IMR-90 (cell line): ENCODE measurements at regions not wholly inside any gene's neighbourhood (a gene's known extent, or its start where the extent isn't known, plus 50 kb on each side); places are given as distances from the start of the nearest gene placed in this dataset.

Experiments
- ATAC-seq: fragments of 200-7000 bp; cut with Tn5 transposase; 2 replicates; pipeline ENCODE4 v1.9.1; 2020; ENCODE audit warnings: low read depth, mild to moderate bottlenecking, moderate library complexity
- BruUV-seq: library from RNA; stranded (reverse); fragments of 400-500 nt; replicated peaks from 2 replicates; lab custom pipeline; 2021; lab: Mats Ljungman, UMichigan
- CTCF ChIA-PET: fragments of 300-600 bp; formaldehyde crosslinking; extraction: SDS; loops from one replicate; lab custom pipeline; 2021; ENCODE audit warnings: antibody characterized with exemption; lab: Yijun Ruan, JAX
- POLR2A ChIA-PET: fragments of 300-600 bp; sonication (Branson Sonifier 250); formaldehyde crosslinking; loops from one replicate; lab custom pipeline; 2022; ENCODE audit warnings: antibody characterized with exemption; ENCODE audit not compliant: unreplicated experiment; lab: Charles Lee
- DNase-seq: peaks from one replicate; pipeline ENCODE4 v3.0.0; 2013
- H2AFZ ChIP-seq: replicated peaks from 2 replicates; pipeline ENCODE3; 2013; ENCODE audit warnings: low read length, mild to moderate bottlenecking; ENCODE audit not compliant: poor library complexity
- H2AK5ac ChIP-seq: 2 replicates; pipeline ENCODE4 v1.6.1; 2013; ENCODE audit warnings: low read depth, low read length, inconsistent platforms
- H2AK9ac ChIP-seq: replicated peaks from 2 replicates; pipeline ENCODE3; 2013; ENCODE audit warnings: mild to moderate bottlenecking, low read depth, low read length, moderate library complexity; ENCODE audit not compliant: poor library complexity
- H2BK120ac ChIP-seq: 2 replicates; pipeline ENCODE4 v1.6.1; 2013; ENCODE audit warnings: low read depth, low read length, inconsistent platforms
- H2BK15ac ChIP-seq: 3 replicates; pipeline ENCODE4 v1.6.1; 2013; ENCODE audit warnings: low read depth, low read length, inconsistent platforms
- H2BK20ac ChIP-seq: 2 replicates; pipeline ENCODE4 v1.6.1; 2013; ENCODE audit warnings: low read depth, mild to moderate bottlenecking, inconsistent platforms, low read length, moderate library complexity
- H2BK5ac ChIP-seq: 2 replicates; pipeline ENCODE4 v1.6.1; 2013; ENCODE audit warnings: mild to moderate bottlenecking, low read depth, low read length, inconsistent platforms; ENCODE audit not compliant: poor library complexity, severe bottlenecking
- H3K14ac ChIP-seq: replicated peaks from 2 replicates; pipeline ENCODE4 v1.6.1; 2013; ENCODE audit warnings: low read depth, low read length, inconsistent platforms
- H3K18ac ChIP-seq: 2 replicates; pipeline ENCODE4 v1.6.1; 2013; ENCODE audit warnings: low read depth, low read length, control low read depth
- H3K23ac ChIP-seq: 2 replicates; pipeline ENCODE4 v1.6.1; 2013; ENCODE audit warnings: low read depth, low read length, inconsistent platforms
- H3K27ac ChIP-seq: 2 replicates; pipeline ENCODE4 v1.5.1; 2013; ENCODE audit warnings: mild to moderate bottlenecking, control low read depth, low read length; ENCODE audit not compliant: insufficient read depth
- H3K27me3 ChIP-seq: 2 replicates; pipeline ENCODE4 v1.6.1; 2013; ENCODE audit warnings: low read length; ENCODE audit not compliant: control insufficient read depth, insufficient read depth
- H3K36me3 ChIP-seq: 2 replicates; pipeline ENCODE4 v1.6.1; 2013; ENCODE audit warnings: low read length, mixed read lengths; ENCODE audit not compliant: control insufficient read depth, insufficient read depth
- H3K4ac ChIP-seq: 2 replicates; pipeline ENCODE4 v1.6.1; 2013; ENCODE audit warnings: low read depth, low read length, inconsistent platforms
- H3K4me1 ChIP-seq: 2 replicates; pipeline ENCODE4 v1.6.1; 2013; ENCODE audit warnings: low read length, mixed read lengths; ENCODE audit not compliant: control insufficient read depth, insufficient read depth
- H3K4me2 ChIP-seq: 2 replicates; pipeline ENCODE4 v1.6.1; 2013; ENCODE audit warnings: low read depth, mild to moderate bottlenecking, control low read depth, low read length, moderate library complexity
- H3K4me3 ChIP-seq: 2 replicates; pipeline ENCODE4 v1.5.1; 2013; ENCODE audit warnings: low read depth, mild to moderate bottlenecking, control low read depth, low read length, moderate library complexity; ENCODE audit not compliant: insufficient read depth
- H3K56ac ChIP-seq: 2 replicates; pipeline ENCODE4 v1.6.1; 2013; ENCODE audit warnings: low read length, inconsistent platforms; ENCODE audit not compliant: insufficient read depth; ENCODE audit errors: extremely low read depth
- H3K79me1 ChIP-seq, 2 experiments: 2 replicates each; pipeline ENCODE4 v1.6.1; 2013; ENCODE audit warnings: low read length in 2 of 2, inconsistent platforms in 1 of 2, low read depth in 1 of 2
- H3K9ac ChIP-seq: 2 replicates; pipeline ENCODE4 v1.6.1; 2013; ENCODE audit warnings: low read depth, low read length, control low read depth
- H3K9me1 ChIP-seq: 2 replicates; pipeline ENCODE4 v1.6.1; 2013; ENCODE audit warnings: low read length, inconsistent platforms; ENCODE audit not compliant: insufficient read depth
- H3K9me3 ChIP-seq: 2 replicates; pipeline ENCODE4 v1.6.1; 2013; ENCODE audit warnings: low read length; ENCODE audit not compliant: control insufficient read depth, insufficient read depth
- H4K20me1 ChIP-seq: 2 replicates; pipeline ENCODE4 v1.6.1; 2013; ENCODE audit warnings: low read length, inconsistent platforms; ENCODE audit not compliant: insufficient read depth
- H4K5ac ChIP-seq: 2 replicates; pipeline ENCODE4 v1.6.1; 2013; ENCODE audit warnings: mild to moderate bottlenecking, low read depth, low read length, control low read depth
- H4K8ac ChIP-seq, 2 experiments: 2 replicates each; pipeline ENCODE4 v1.6.1; 2013; ENCODE audit warnings: low read depth in 2 of 2, low read length in 2 of 2, control low read depth in 1 of 2, inconsistent platforms in 1 of 2
- H4K91ac ChIP-seq: 2 replicates; pipeline ENCODE4 v1.6.1; 2013; ENCODE audit warnings: low read depth, low read length, inconsistent platforms; ENCODE audit not compliant: insufficient read depth
- BHLHE40 ChIP-seq: fragments of 150-350 bp; IDR thresholded peaks from 2 replicates; pipeline ENCODE4 v1.6.1; 2016; ENCODE audit warnings: mild to moderate bottlenecking, low read depth, low read length
- CEBPB ChIP-seq: IDR thresholded peaks from 2 replicates; pipeline ENCODE4 v1.6.1; 2012; ENCODE audit warnings: low read depth, low read length, improper control_type of control experiment
- FOS ChIP-seq: fragments of 150-350 bp; IDR thresholded peaks from 2 replicates; pipeline ENCODE4 v1.6.1; 2016; ENCODE audit warnings: low read depth, low read length
- WGBS, 2 experiments: methylation state at CpG; one replicate each; pipeline versions ENCODE4 v1.1.5 to v1.1.7; 2013; ENCODE audit warnings: missing lambda C conversion rate in 2 of 2; ENCODE audit not compliant: insufficient read length in 1 of 2; ENCODE audit errors: extremely low coverage in 2 of 2; 5-methylcytosine and 5-hydroxymethylcytosine counted together
- dilution Hi-C: fragments of 300-500 bp; cut with HindIII; formaldehyde crosslinking; loops from one replicate; pipeline ENCODE4 v1.14.3; 2018; ENCODE audit warnings: low sequenced_read_pairs; ENCODE audit not compliant: unreplicated experiment
- in situ Hi-C: fragments of 300-500 bp; cut with MboI; formaldehyde crosslinking; loops from 3 replicates; pipeline ENCODE4 v1.14.3; 2019; ENCODE audit warnings: low sequenced_read_pairs, inconsistent platforms, mixed read lengths
- intact Hi-C: fragments of 100-400 bp; cut with micrococcal nuclease; formaldehyde crosslinking; loops from 2 replicates; pipeline ENCODE4 v1.10.0; 2022

GRCh38 chr2:200044453-200044852, 89.1 kb downstream of the MAIP1 start:
- Histone ChIP-seq H3K23ac (no peak overlapping the region), H2AK5ac (no peak overlapping the region), H3K4me1 (peaks cover 20% of the 10 kb centered on the region), H3K4ac (no peak overlapping the region), H3K4me2 (no peak overlapping the region), H2AFZ (no peak overlapping the region), H3K36me3 (no peaks in the 10 kb centered on the region), H4K91ac (no peak overlapping the region), H3K9ac (no peak overlapping the region), H2BK5ac (no peak overlapping the region), H3K4me3 (no peak overlapping the region), H3K9me3 (no peaks in the 10 kb centered on the region), H2BK120ac (no peak overlapping the region), H3K56ac (no peak overlapping the region), H4K5ac (no peak overlapping the region), H3K27me3 (no peaks in the 10 kb centered on the region), H3K18ac (no peak overlapping the region), H2BK15ac (no peak overlapping the region), H3K27ac (no peak overlapping the region), H3K14ac (no peak overlapping the region), H4K8ac (no peak overlapping the region), H4K20me1 (no peaks in the 10 kb centered on the region), H2BK20ac (no peak overlapping the region), H3K9me1 (peaks cover 10% of the 10 kb centered on the region), H2AK9ac (no peak overlapping the region), H3K79me1 (no peaks in the 10 kb centered on the region)
- no TSS peak for BruUV-seq
- DNase-seq (no peak), ATAC-seq (no peak)
- CTCF ChIA-PET, result no interaction called here
- in situ Hi-C loops (no loop called here), dilution Hi-C loops (no loop called here), intact Hi-C loops (no loop called here)
- POLR2A ChIA-PET, result no interaction called here
- TF ChIP-seq BHLHE40 (no peak), CEBPB (0 out of 2 replicates have a peak, but pooled peaks have one; percentile 38), FOS (no peak)
- no CpG with 5 or more reads among the region's 2 CpGs for WGBS, 2 experiments
